Ovary (tissue), 3 donors: ENCODE measurements at regions not wholly inside any gene's neighbourhood (a gene's known extent, or its start where the extent isn't known, plus 50 kb on each side); places are given as distances from the start of the nearest gene placed in this dataset.

Experiments used
- CTCF ChIP-seq, 3 donors: fragments of 450-650 bp in 2 of 3; fragments of 200-600 bp in 1 of 3; IDR thresholded peaks; one replicate each; pipeline versions ENCODE4 v1.5.1 to v1.8.0; 2016 to 2022; ENCODE audit warnings: antibody characterized with exemption in 3 of 3, mild to moderate bottlenecking in 1 of 3
- EP300 ChIP-seq: sonication (generic); formaldehyde crosslinking; IDR thresholded peaks from one replicate; pipeline ENCODE4 v1.6.1; 2017; ENCODE audit warnings: antibody characterized with exemption
- donor health status: DM: no; HTN: no; CAD: no.

GRCh38 chr6:104630522-104630921 lies 229.2 kb downstream of the HACE1 start:
- TF ChIP-seq EP300, result no peak
- no peak for TF ChIP-seq CTCF (IDR thresholded peaks at IDR 0.05)
